ENCODE measurements at regions not wholly inside any gene's neighbourhood (a gene's known extent, or its start where the extent isn't known, plus 50 kb on each side); places are given as distances from the start of the nearest gene placed in this dataset.
"Not testable (repeated sequence)": the region's sequence is repeated elsewhere in the genome, so short reads cannot be mapped to it uniquely, and the experiment has no call there.

DNA sequence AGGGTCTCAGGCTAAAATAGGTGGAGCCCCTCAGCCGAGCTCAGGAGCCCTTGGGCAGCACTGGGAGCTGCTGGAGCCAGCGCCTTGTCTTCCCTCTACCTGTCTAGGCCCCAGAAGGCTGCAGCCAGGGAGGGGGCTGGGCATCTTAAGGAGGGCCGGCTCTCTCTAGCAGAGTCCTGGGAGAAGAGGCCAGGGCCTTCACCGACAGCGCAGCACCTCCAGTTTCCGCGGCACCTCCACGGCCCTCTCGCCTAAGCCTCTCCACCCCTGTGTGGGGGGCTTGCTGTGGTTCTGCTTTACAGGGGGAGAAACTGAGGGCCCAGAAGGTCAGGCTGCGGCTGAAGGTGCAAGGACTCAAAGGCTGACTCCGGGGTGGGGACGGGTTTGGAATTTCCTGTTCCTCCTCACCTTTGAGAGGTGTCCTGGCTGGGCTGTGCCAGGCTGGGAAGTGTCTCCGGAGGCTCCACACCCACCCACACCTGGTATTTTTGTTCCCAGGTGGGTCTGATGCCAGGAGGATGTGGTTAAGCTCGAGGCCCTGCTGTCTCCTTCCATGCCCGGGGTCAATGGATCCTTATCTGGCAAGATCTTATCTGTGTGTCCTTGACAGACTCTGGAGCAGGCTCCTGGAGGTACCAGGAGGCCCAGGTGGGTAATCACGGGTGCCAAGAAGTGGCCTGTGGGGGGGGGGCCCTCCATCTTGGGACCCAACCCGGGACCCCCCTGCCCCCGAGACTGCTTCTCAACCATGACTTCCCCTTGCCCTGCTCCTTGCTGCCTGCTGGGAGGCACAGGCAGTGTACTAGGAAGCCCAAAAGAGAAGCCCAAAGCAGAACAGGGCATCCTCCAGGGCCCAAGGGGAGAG lies 95.3 kb upstream of the FGF3 start:
- Histone ChIP-seq H3K9me3 (ENCODE audit: control extremely low read depth in 1 of 5, control insufficient read depth in 4 of 5, insufficient read depth in 2 of 5, low read depth in 1 of 5, low read length in 4 of 5) (peaks cover 0 to 4% (median 0%) of the 10 kb centered on the region in 5 experiments), H3K27ac (ENCODE audit: insufficient read depth in 1 of 2, low read depth in 1 of 2, low read length in 2 of 2, poor library complexity in 1 of 2, severe bottlenecking in 2 of 2) (no peak overlapping the region), H3K36me3 (ENCODE audit: control insufficient read depth in 4 of 4, insufficient read depth in 4 of 4, low read length in 3 of 4) (no peaks in the 10 kb centered on the region), H3K27me3 (replicated peaks in 2 of 5; ENCODE audit: control insufficient read depth in 4 of 5, insufficient read depth in 5 of 5, low read length in 4 of 5) (peaks cover 0 to 39% (median 9%) of the 10 kb centered on the region in 5 experiments), H3K4me3 (ENCODE audit: control insufficient read depth in 1 of 7, extremely low read depth in 1 of 7, insufficient read depth in 4 of 7, low read depth in 2 of 7, low read length in 6 of 7) (no peak overlapping the region), H3K4me1 (ENCODE audit: control extremely low read depth in 1 of 4, control insufficient read depth in 4 of 4, insufficient read depth in 4 of 4, low read length in 3 of 4) (peaks cover 0 to 5% (median 1%) of the 10 kb centered on the region in 4 experiments)
- ChIA-PET CTCF (interaction anchor here (0.5 to 3.1 kb wide), 12 partner anchors 9 to 876 kb away, joined by 3 to 11 read pairs (median 4); no protein-coding TSS in a partner anchor), POLR2A (no interaction called here)
- no peak for DNase-seq
- WGBS (ENCODE audit: insufficient coverage), result 45% methylated on average over 8 of the region's 18 CpGs

DNA sequence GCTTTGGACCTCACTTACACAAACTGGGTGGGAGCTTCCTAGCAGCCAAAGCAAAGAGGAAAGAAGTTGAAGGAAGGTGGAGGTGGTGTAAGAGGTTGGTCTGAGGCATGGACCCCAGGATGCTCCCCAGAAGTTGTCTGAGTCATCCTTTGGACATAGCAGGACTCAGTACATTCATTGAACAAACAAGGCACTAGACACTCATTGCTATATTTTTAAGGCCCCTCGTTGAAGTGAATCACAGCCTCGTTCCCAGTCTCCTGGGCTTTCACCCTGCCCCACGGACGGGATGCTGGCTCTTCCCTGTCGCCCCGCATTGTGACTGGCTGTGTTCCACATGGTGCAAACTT lies 95.9 kb upstream of the FGF3 start:
- Histone ChIP-seq H3K4me1 (ENCODE audit: control extremely low read depth in 1 of 4, control insufficient read depth in 4 of 4, insufficient read depth in 4 of 4, low read length in 3 of 4) (peaks cover 0 to 5% (median 1%) of the 10 kb centered on the region in 4 experiments), H3K9me3 (ENCODE audit: control extremely low read depth in 1 of 5, control insufficient read depth in 4 of 5, insufficient read depth in 2 of 5, low read depth in 1 of 5, low read length in 4 of 5) (peaks cover 0 to 4% (median 0%) of the 10 kb centered on the region in 5 experiments), H3K27me3 (replicated peaks in 2 of 5; ENCODE audit: control insufficient read depth in 4 of 5, insufficient read depth in 5 of 5, low read length in 4 of 5) (peaks cover 0 to 39% (median 9%) of the 10 kb centered on the region in 5 experiments), H3K27ac (ENCODE audit: insufficient read depth in 1 of 2, low read depth in 1 of 2, low read length in 2 of 2, poor library complexity in 1 of 2, severe bottlenecking in 2 of 2) (no peak overlapping the region), H3K36me3 (ENCODE audit: control insufficient read depth in 4 of 4, insufficient read depth in 4 of 4, low read length in 3 of 4) (no peaks in the 10 kb centered on the region), H3K4me3 (ENCODE audit: control insufficient read depth in 1 of 7, extremely low read depth in 1 of 7, insufficient read depth in 4 of 7, low read depth in 2 of 7, low read length in 6 of 7) (no peak overlapping the region)
- 43% methylated on average over 6 of the region's 6 CpGs for WGBS (ENCODE audit: insufficient coverage)
- CTCF ChIA-PET, result interaction anchor here (0.6 to 3.1 kb wide), 10 partner anchors 9 to 560 kb away, joined by 3 to 11 read pairs (median 4); no protein-coding TSS in a partner anchor
- POLR2A ChIA-PET, result no interaction called here
- no peak for DNase-seq

DNA sequence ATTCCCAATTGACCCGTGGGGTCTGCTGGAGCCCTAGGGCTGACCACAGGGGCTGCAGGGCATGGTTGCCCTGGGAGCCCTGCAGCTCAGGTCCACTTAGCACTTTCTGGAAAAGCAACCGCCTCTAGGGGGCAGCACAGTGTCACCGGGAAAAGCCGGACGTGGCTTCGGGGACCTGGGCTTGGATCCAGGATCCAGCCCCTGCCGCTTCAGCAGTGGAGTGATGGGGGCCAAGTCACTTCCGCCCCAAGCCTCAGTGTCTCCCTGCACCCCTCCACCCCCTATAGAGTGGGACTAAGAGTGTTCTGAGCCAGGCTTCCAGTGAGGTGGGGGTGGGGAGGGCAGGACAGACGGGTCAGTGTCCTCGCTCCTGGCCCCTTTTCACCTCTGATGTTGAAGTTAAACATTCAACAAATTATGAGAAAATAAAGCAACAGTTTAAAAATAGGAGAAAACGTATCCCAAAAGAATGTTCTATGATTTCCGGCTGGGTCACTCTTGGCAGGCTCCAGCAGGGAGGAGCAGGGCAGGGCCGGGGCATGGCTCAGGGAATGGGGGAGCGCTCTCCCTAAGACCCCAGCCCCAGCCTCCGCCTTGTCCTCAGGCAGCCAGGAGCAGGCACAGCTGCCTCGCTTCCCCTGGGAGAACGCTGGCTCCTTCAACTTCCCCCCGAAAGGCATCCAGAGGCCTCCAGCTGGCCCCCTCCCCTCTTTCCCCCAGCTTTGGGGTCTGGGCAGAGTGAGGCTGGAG lies 96.5 kb upstream of the FGF3 start:
- DNase-seq, result peak in 2 of 3 donors; percentile 47 to 58
- ChIA-PET POLR2A (no interaction called here), CTCF (interaction anchor here (0.7 to 3.1 kb wide), 11 partner anchors 8 to 559 kb away, joined by 3 to 11 read pairs (median 3); no protein-coding TSS in a partner anchor)
- no peak overlapping the region for H3K4me3 ChIP-seq (ENCODE audit: control insufficient read depth in 1 of 7, extremely low read depth in 1 of 7, insufficient read depth in 4 of 7, low read depth in 2 of 7, low read length in 6 of 7)
- no peak overlapping the region for H3K27ac ChIP-seq (ENCODE audit: insufficient read depth in 1 of 2, low read depth in 1 of 2, low read length in 2 of 2, poor library complexity in 1 of 2, severe bottlenecking in 2 of 2)
- H3K36me3 ChIP-seq (ENCODE audit: control insufficient read depth in 4 of 4, insufficient read depth in 4 of 4, low read length in 3 of 4), result no peaks in the 10 kb centered on the region
- WGBS (ENCODE audit: insufficient coverage), result 32% methylated on average over 12 of the region's 18 CpGs
- peaks cover 0 to 5% (median 1%) of the 10 kb centered on the region in 4 experiments for H3K4me1 ChIP-seq (ENCODE audit: control extremely low read depth in 1 of 4, control insufficient read depth in 4 of 4, insufficient read depth in 4 of 4, low read length in 3 of 4)
- peaks cover 0 to 4% (median 0%) of the 10 kb centered on the region in 5 experiments for H3K9me3 ChIP-seq (ENCODE audit: control extremely low read depth in 1 of 5, control insufficient read depth in 4 of 5, insufficient read depth in 2 of 5, low read depth in 1 of 5, low read length in 4 of 5)
- peaks cover 0 to 39% (median 9%) of the 10 kb centered on the region in 5 experiments for H3K27me3 ChIP-seq (replicated peaks in 2 of 5; ENCODE audit: control insufficient read depth in 4 of 5, insufficient read depth in 5 of 5, low read length in 4 of 5)

DNA sequence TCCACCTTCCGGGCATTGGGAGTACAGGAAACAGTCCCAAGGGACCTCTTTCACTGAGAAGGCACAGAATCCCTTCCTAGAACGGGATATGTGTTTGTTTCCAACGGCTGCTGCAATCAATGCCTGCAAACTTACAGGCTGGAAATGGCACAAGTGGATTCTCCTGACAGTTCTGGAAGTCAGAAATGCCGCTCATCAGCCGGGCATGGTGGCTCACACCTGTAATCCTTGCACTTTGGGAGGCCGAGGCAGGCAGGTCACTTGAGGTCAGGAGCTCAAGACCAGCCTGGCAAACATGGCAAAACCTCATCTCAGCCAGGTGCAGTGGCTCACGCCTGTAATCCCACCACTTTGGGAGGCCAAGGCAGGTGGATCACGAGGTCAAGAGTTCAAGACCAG lies 97.0 kb upstream of the FGF3 start:
- POLR2A ChIA-PET; H3K27ac ChIP-seq (ENCODE audit: insufficient read depth in 1 of 2, low read depth in 1 of 2, low read length in 2 of 2, poor library complexity in 1 of 2, severe bottlenecking in 2 of 2); H3K4me3 ChIP-seq (ENCODE audit: control insufficient read depth in 1 of 7, extremely low read depth in 1 of 7, insufficient read depth in 4 of 7, low read depth in 2 of 7, low read length in 6 of 7); DNase-seq; H3K36me3 ChIP-seq (ENCODE audit: control insufficient read depth in 4 of 4, insufficient read depth in 4 of 4, low read length in 3 of 4); H3K9me3 ChIP-seq (ENCODE audit: control extremely low read depth in 1 of 5, control insufficient read depth in 4 of 5, insufficient read depth in 2 of 5, low read depth in 1 of 5, low read length in 4 of 5); H3K4me1 ChIP-seq (ENCODE audit: control extremely low read depth in 1 of 4, control insufficient read depth in 4 of 4, insufficient read depth in 4 of 4, low read length in 3 of 4): not testable (repeated sequence)
- peaks cover 0 to 39% (median 9%) of the 10 kb centered on the region in 5 experiments for H3K27me3 ChIP-seq (replicated peaks in 2 of 5; ENCODE audit: control insufficient read depth in 4 of 5, insufficient read depth in 5 of 5, low read length in 4 of 5)
- CTCF ChIA-PET, result interaction anchor here (0.7 to 1.6 kb wide), 4 partner anchors 11 to 280 kb away, joined by 3 to 4 read pairs (median 3); no protein-coding TSS in a partner anchor
- 79% methylated on average over 8 of the region's 8 CpGs for WGBS (ENCODE audit: insufficient coverage)

DNA sequence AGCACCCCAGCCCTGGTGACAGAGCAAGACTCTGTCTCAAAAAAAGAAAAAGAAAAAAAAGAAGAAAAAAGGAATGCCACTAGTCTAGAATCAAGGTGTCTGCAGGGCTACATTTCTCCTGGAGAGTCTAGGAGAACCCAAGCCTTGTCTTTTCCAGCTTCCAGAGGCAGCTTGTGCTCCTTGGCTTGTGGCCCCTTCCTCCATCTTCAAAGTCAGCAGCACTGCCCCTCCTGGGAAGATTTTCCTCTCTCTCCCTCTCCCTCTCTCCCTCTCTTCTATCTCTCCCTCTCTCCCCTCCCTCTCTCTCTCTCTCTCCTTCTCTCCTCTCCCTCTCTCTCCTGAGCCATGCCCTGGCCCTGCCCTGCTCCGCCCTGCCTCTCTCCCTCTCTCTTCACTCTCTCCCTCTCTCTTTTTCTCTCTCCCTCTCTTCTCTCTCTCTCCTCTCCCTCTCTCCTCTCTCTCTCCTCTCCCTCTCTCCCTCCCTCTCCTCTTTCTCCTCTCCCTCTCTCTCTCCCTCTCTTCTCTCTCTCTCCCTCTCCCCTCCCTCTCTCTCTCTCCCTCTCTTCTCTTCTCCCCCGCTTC lies 97.7 kb upstream of the FGF3 start:
- Histone ChIP-seq H3K27ac (ENCODE audit: insufficient read depth in 1 of 2, low read depth in 1 of 2, low read length in 2 of 2, poor library complexity in 1 of 2, severe bottlenecking in 2 of 2) (no peak overlapping the region), H3K4me3 (ENCODE audit: control insufficient read depth in 1 of 7, extremely low read depth in 1 of 7, insufficient read depth in 4 of 7, low read depth in 2 of 7, low read length in 6 of 7) (no peak overlapping the region), H3K36me3 (ENCODE audit: control insufficient read depth in 4 of 4, insufficient read depth in 4 of 4, low read length in 3 of 4) (no peaks in the 10 kb centered on the region), H3K9me3 (ENCODE audit: control extremely low read depth in 1 of 5, control insufficient read depth in 4 of 5, insufficient read depth in 2 of 5, low read depth in 1 of 5, low read length in 4 of 5) (peaks cover 0 to 4% (median 0%) of the 10 kb centered on the region in 5 experiments), H3K27me3 (replicated peaks in 2 of 5; ENCODE audit: control insufficient read depth in 4 of 5, insufficient read depth in 5 of 5, low read length in 4 of 5) (peaks cover 0 to 39% (median 9%) of the 10 kb centered on the region in 5 experiments), H3K4me1 (ENCODE audit: control extremely low read depth in 1 of 4, control insufficient read depth in 4 of 4, insufficient read depth in 4 of 4, low read length in 3 of 4) (peaks cover 0 to 5% (median 1%) of the 10 kb centered on the region in 4 experiments)
- CTCF ChIA-PET, result interaction anchor here (0.7 to 1.6 kb wide), 3 partner anchors 11 to 279 kb away, joined by 3 to 4 read pairs (median 3); no protein-coding TSS in a partner anchor
- DNase-seq, result no peak
- POLR2A ChIA-PET, result no interaction called here
- WGBS (ENCODE audit: insufficient coverage), result 75% methylated on average over 2 of the region's 2 CpGs

DNA sequence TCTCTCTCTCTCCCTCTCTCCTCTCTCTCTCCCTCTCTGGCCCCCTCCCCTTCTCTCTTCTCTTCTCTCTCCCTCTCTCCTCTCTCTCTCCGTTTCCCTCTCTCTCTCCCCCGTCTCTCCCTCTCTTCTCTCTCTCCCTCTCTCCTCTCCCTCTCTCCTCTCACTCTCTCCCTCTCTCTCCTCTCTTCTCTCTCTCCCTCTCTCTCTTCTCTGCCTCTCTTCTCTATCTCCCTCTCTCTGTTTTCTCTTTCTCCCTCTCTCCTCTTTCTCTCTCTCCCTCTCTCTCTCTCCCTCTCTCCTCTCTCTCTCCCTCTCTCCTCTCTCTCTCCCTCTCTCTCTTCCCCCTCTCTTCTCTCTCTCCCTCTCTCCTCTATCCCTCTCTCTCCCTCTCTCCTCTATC lies 98.3 kb upstream of the FGF3 start:
- no peak for DNase-seq
- Histone ChIP-seq H3K4me3 (ENCODE audit: control insufficient read depth in 1 of 7, extremely low read depth in 1 of 7, insufficient read depth in 4 of 7, low read depth in 2 of 7, low read length in 6 of 7) (no peak overlapping the region), H3K36me3 (ENCODE audit: control insufficient read depth in 4 of 4, insufficient read depth in 4 of 4, low read length in 3 of 4) (no peaks in the 10 kb centered on the region), H3K9me3 (ENCODE audit: control extremely low read depth in 1 of 5, control insufficient read depth in 4 of 5, insufficient read depth in 2 of 5, low read depth in 1 of 5, low read length in 4 of 5) (peaks cover 0 to 4% (median 0%) of the 10 kb centered on the region in 5 experiments), H3K27ac (ENCODE audit: insufficient read depth in 1 of 2, low read depth in 1 of 2, low read length in 2 of 2, poor library complexity in 1 of 2, severe bottlenecking in 2 of 2) (no peak overlapping the region), H3K4me1 (ENCODE audit: control extremely low read depth in 1 of 4, control insufficient read depth in 4 of 4, insufficient read depth in 4 of 4, low read length in 3 of 4) (peaks cover 0 to 5% (median 1%) of the 10 kb centered on the region in 4 experiments), H3K27me3 (replicated peaks in 2 of 5; ENCODE audit: control insufficient read depth in 4 of 5, insufficient read depth in 5 of 5, low read length in 4 of 5) (peaks cover 0 to 39% (median 9%) of the 10 kb centered on the region in 5 experiments)
- CTCF ChIA-PET, result interaction anchor here (1.5 to 4.2 kb wide), 3 partner anchors 8 to 275 kb away, joined by 5 to 13 read pairs (median 7); no protein-coding TSS in a partner anchor
- POLR2A ChIA-PET, result no interaction called here
- WGBS (ENCODE audit: insufficient coverage), result 71% methylated on average over 2 of the region's 2 CpGs

Data from common myeloid progenitor, CD34-positive (primary cell).